ENCODE measurements at regions not wholly inside any gene's neighbourhood (a gene's known extent, or its start where the extent isn't known, plus 50 kb on each side); places are given as distances from the start of the nearest gene placed in this dataset.

GRCh38 chr1:216812966-216813365 lies 89.7 kb upstream of the ESRRG start:
- DNase-seq, result no peak
- Histone ChIP-seq H3K27me3 (no peaks in the 10 kb centered on the region), H3K9me3 (replicated peaks in 1 of 3) (no peaks in the 10 kb centered on the region), H3K36me3 (replicated peaks in 1 of 2) (no peaks in the 10 kb centered on the region), H3K4me3 (no peak overlapping the region), H3K27ac (no peak overlapping the region), H3K4me1 (replicated peaks in 1 of 2) (no peaks in the 10 kb centered on the region)
- WGBS, 4 donors, result 66 to 82% (median 69%) methylated on average over 3 to 4 of the region's 4 CpGs
- intact Hi-C loops (cut with DNase I), result no loop called here
- no peak for TF ChIP-seq POLR2A (IDR thresholded peaks at IDR 0.05)
- no peak for TF ChIP-seq CTCF (IDR thresholded peaks at IDR 0.05)

GRCh38 chr1:216809649-216810048 lies 86.4 kb upstream of the ESRRG start:
- no peak overlapping the region for H3K4me3 ChIP-seq
- no peaks in the 10 kb centered on the region for H3K36me3 ChIP-seq (replicated peaks in 1 of 2)
- H3K27ac ChIP-seq, result no peak overlapping the region
- no peak for DNase-seq
- intact Hi-C loops (cut with DNase I), result no loop called here
- WGBS, 4 donors, result 65 to 89% (median 83%) methylated on average over 5 of the region's 5 CpGs
- no peaks in the 10 kb centered on the region for H3K9me3 ChIP-seq (replicated peaks in 1 of 3)
- no peaks in the 10 kb centered on the region for H3K4me1 ChIP-seq (replicated peaks in 1 of 2)
- TF ChIP-seq CTCF (IDR thresholded peaks at IDR 0.05) (no peak), POLR2A (IDR thresholded peaks at IDR 0.05) (no peak)
- no peaks in the 10 kb centered on the region for H3K27me3 ChIP-seq

GRCh38 chr1:216807696-216808095 lies 84.5 kb upstream of the ESRRG start:
- intact Hi-C loops (cut with DNase I), result no loop called here
- WGBS, 4 donors, result 63 to 92% (median 87%) methylated on average over 1 of the region's 1 CpG
- Histone ChIP-seq H3K9me3 (replicated peaks in 1 of 3) (no peaks in the 10 kb centered on the region), H3K4me1 (replicated peaks in 1 of 2) (no peaks in the 10 kb centered on the region), H3K27ac (no peak overlapping the region), H3K27me3 (no peaks in the 10 kb centered on the region), H3K36me3 (replicated peaks in 1 of 2) (no peaks in the 10 kb centered on the region), H3K4me3 (no peak overlapping the region)
- no peak for DNase-seq
- TF ChIP-seq POLR2A (IDR thresholded peaks at IDR 0.05) (no peak), CTCF (IDR thresholded peaks at IDR 0.05) (no peak)

GRCh38 chr1:216805953-216806352 lies 82.7 kb upstream of the ESRRG start:
- DNase-seq, result no peak
- H3K36me3 ChIP-seq (replicated peaks in 1 of 2), result no peaks in the 10 kb centered on the region

More at GRCh38 chr1:216805953-216806352, 82.7 kb upstream of the ESRRG start:
- 64 to 95% (median 91%) methylated on average over 1 of the region's 1 CpG for WGBS, 4 donors
- TF ChIP-seq POLR2A (IDR thresholded peaks at IDR 0.05) (no peak), CTCF (IDR thresholded peaks at IDR 0.05) (no peak)
- Histone ChIP-seq H3K4me3 (no peak overlapping the region), H3K27me3 (no peaks in the 10 kb centered on the region), H3K9me3 (replicated peaks in 1 of 3) (no peaks in the 10 kb centered on the region), H3K4me1 (replicated peaks in 1 of 2) (no peaks in the 10 kb centered on the region), H3K27ac (no peak overlapping the region)
- intact Hi-C loops (cut with DNase I), result no loop called here

Measured in adrenal gland (tissue), 9 donors.